HuH-7 (cell line): ENCODE measurements at regions not wholly inside any gene's neighbourhood (a gene's known extent, or its start where the extent isn't known, plus 50 kb on each side); places are given as distances from the start of the nearest gene placed in this dataset.

ENCODE experiments used
- DNase-seq: peaks from one replicate; pipeline ENCODE4 v3.0.0; 2011; ENCODE audit warnings: low spot score

- no peak for DNase-seq
Observed at GRCh38 chr10:104505521-104506042, 135.5 kb upstream of the SORCS3 start.

- no peak for DNase-seq
Observed at GRCh38 chr10:104509981-104510380, 131.1 kb upstream of the SORCS3 start.

GRCh38 chr10:104510644-104511043, 130.4 kb upstream of the SORCS3 start:
- no peak for DNase-seq

- no peak for DNase-seq
Observed at GRCh38 chr10:104512800-104513199, 128.3 kb upstream of the SORCS3 start.

- DNase-seq, result no peak
Observed at GRCh38 chr10:104515678-104516199, 125.4 kb upstream of the SORCS3 start.

GRCh38 chr10:104516986-104517385, 124.1 kb upstream of the SORCS3 start:
- no peak for DNase-seq

GRCh38 chr10:104517946-104518345, 123.1 kb upstream of the SORCS3 start:
- DNase-seq, result no peak

- no peak for DNase-seq
Observed at GRCh38 chr10:104518891-104519290, 122.2 kb upstream of the SORCS3 start.

- no peak for DNase-seq
Observed at GRCh38 chr10:104520653-104521052, 120.4 kb upstream of the SORCS3 start.

- no peak for DNase-seq
Observed at GRCh38 chr10:104521901-104522694, 119.0 kb upstream of the SORCS3 start.

- DNase-seq, result no peak
Observed at GRCh38 chr10:104526188-104526587, 114.9 kb upstream of the SORCS3 start.

GRCh38 chr10:104527013-104527412, 114.1 kb upstream of the SORCS3 start:
- no peak for DNase-seq

GRCh38 chr10:104540181-104540580, 100.9 kb upstream of the SORCS3 start:
- no peak for DNase-seq

- no peak for DNase-seq
Observed at GRCh38 chr10:104541820-104542219, 99.3 kb upstream of the SORCS3 start.

- DNase-seq, result no peak
Observed at GRCh38 chr10:104546336-104546735, 94.8 kb upstream of the SORCS3 start.

- no peak for DNase-seq
Observed at GRCh38 chr10:104546756-104547155, 94.3 kb upstream of the SORCS3 start.

- DNase-seq, result no peak
Observed at GRCh38 chr10:104548090-104548489, 93.0 kb upstream of the SORCS3 start.

GRCh38 chr10:104556831-104557230, 84.3 kb upstream of the SORCS3 start:
- no peak for DNase-seq

GRCh38 chr10:104557966-104558365, 83.1 kb upstream of the SORCS3 start:
- no peak for DNase-seq

- no peak for DNase-seq
Observed at GRCh38 chr10:104559935-104560334, 81.2 kb upstream of the SORCS3 start.

GRCh38 chr10:104563051-104563450, 78.0 kb upstream of the SORCS3 start:
- no peak for DNase-seq

GRCh38 chr10:104563548-104563947, 77.5 kb upstream of the SORCS3 start:
- no peak for DNase-seq

GRCh38 chr10:104574427-104574826, 66.7 kb upstream of the SORCS3 start:
- DNase-seq, result no peak

- no peak for DNase-seq
Observed at GRCh38 chr10:104574838-104575237, 66.3 kb upstream of the SORCS3 start.
